ACHN (cell line): ENCODE measurements at regions not wholly inside any gene's neighbourhood (a gene's known extent, or its start where the extent isn't known, plus 50 kb on each side); places are given as distances from the start of the nearest gene placed in this dataset.
"Not testable (repeated sequence)": the region's sequence is repeated elsewhere in the genome, so short reads cannot be mapped to it uniquely, and the experiment has no call there.

Source experiments
- DNase-seq: peaks from one replicate; pipeline ENCODE4 v3.0.0-alpha.2; 2015
- in situ Hi-C: cut with HindIII; loops from 2 replicates; pipeline ENCODE4 v1.10.0; 2017; ENCODE audit warnings: low sequenced_read_pairs, low pct_ligation_motif_present, low pct_unique_long_range_greater_than_20kb

GRCh38 chr11:97015327-97015726, 625.5 kb downstream of the JRKL start:
- no peak for DNase-seq
- in situ Hi-C loops: no loop called here

- no peak for DNase-seq
- in situ Hi-C loops: no loop called here
Measured at GRCh38 chr11:97019305-97019704, 629.5 kb downstream of the JRKL start.

- no peak for DNase-seq
Measured at GRCh38 chr11:97019754-97020153, 629.9 kb downstream of the JRKL start.

GRCh38 chr11:97022955-97023354, 633.1 kb downstream of the JRKL start:
- no peak for DNase-seq
- in situ Hi-C loops: no loop called here

More at GRCh38 chr11:97019754-97020153, 629.9 kb downstream of the JRKL start:
- in situ Hi-C loops: no loop called here

GRCh38 chr11:97028836-97029406, 639.1 kb downstream of the JRKL start:
- DNase-seq: no peak
- in situ Hi-C loops: no loop called here

GRCh38 chr11:97033178-97033577, 643.4 kb downstream of the JRKL start:
- in situ Hi-C loops: no loop called here
- no peak for DNase-seq

GRCh38 chr11:97048481-97048880, 658.7 kb downstream of the JRKL start:
- DNase-seq: no peak
- in situ Hi-C loops: no loop called here

- in situ Hi-C loops: no loop called here
Measured at GRCh38 chr11:97060184-97060583, 670.4 kb downstream of the JRKL start.

GRCh38 chr11:97069160-97069559, 679.3 kb downstream of the JRKL start:
- no peak for DNase-seq
- in situ Hi-C loops: no loop called here

More at GRCh38 chr11:97060184-97060583, 670.4 kb downstream of the JRKL start:
- no peak for DNase-seq

GRCh38 chr11:97072420-97072819, 682.6 kb downstream of the JRKL start:
- DNase-seq: no peak
- in situ Hi-C loops: no loop called here

- DNase-seq, in situ Hi-C loops: not testable (repeated sequence)
Measured at GRCh38 chr11:97076666-97077065, 686.9 kb downstream of the JRKL start.

- DNase-seq: no peak
- in situ Hi-C loops: no loop called here
Measured at GRCh38 chr11:97078443-97078842, 688.6 kb downstream of the JRKL start.

GRCh38 chr11:97079244-97079643, 689.4 kb downstream of the JRKL start:
- no peak for DNase-seq
- in situ Hi-C loops: no loop called here

- no peak for DNase-seq
- in situ Hi-C loops: no loop called here
Measured at GRCh38 chr11:97087419-97087818, 697.6 kb downstream of the JRKL start.

- no peak for DNase-seq
- in situ Hi-C loops: no loop called here
Measured at GRCh38 chr11:97092823-97093222, 703.0 kb downstream of the JRKL start.

GRCh38 chr11:97102180-97102579, 712.4 kb downstream of the JRKL start:
- in situ Hi-C loops: not testable (repeated sequence)

GRCh38 chr11:97107604-97108003, 717.8 kb downstream of the JRKL start:
- in situ Hi-C loops: no loop called here
- DNase-seq: no peak

More at GRCh38 chr11:97102180-97102579, 712.4 kb downstream of the JRKL start:
- not testable (repeated sequence) for DNase-seq

GRCh38 chr11:97109078-97109477, 719.3 kb downstream of the JRKL start:
- no peak for DNase-seq
- in situ Hi-C loops: no loop called here

- in situ Hi-C loops: no loop called here
- no peak for DNase-seq
Measured at GRCh38 chr11:97110376-97110775, 720.6 kb downstream of the JRKL start.

- DNase-seq: no peak
- in situ Hi-C loops: no loop called here
Measured at GRCh38 chr11:97111559-97111958, 721.7 kb downstream of the JRKL start.
